ENCODE measurements at regions not wholly inside any gene's neighbourhood (a gene's known extent, or its start where the extent isn't known, plus 50 kb on each side); places are given as distances from the start of the nearest gene placed in this dataset.

GRCh38 chr2:49262801-49263560 lies 108.7 kb upstream of the FSHR start:
- no peak for TF ChIP-seq CTCF (IDR thresholded peaks at IDR 0.05; ENCODE audit: control insufficient read depth, insufficient read depth, low read depth, low read length, missing control alignments)

GRCh38 chr2:49261781-49262180 lies 107.5 kb upstream of the FSHR start:
- DNase-seq (ENCODE audit: low read depth) = no peak
- no peak overlapping the region for H3K4me3 ChIP-seq (ENCODE audit: control insufficient read depth, low read depth, low read length)
- no peak for TF ChIP-seq CTCF (IDR thresholded peaks at IDR 0.05; ENCODE audit: control insufficient read depth, insufficient read depth, low read depth, low read length, missing control alignments)

More at GRCh38 chr2:49262801-49263560, 108.7 kb upstream of the FSHR start:
- no peak for DNase-seq (ENCODE audit: low read depth)
- H3K4me3 ChIP-seq (ENCODE audit: control insufficient read depth, low read depth, low read length) = no peak overlapping the region

- no peak for DNase-seq (ENCODE audit: low read depth)
- no peak overlapping the region for H3K4me3 ChIP-seq (ENCODE audit: control insufficient read depth, low read depth, low read length)
- TF ChIP-seq CTCF (IDR thresholded peaks at IDR 0.05; ENCODE audit: control insufficient read depth, insufficient read depth, low read depth, low read length, missing control alignments) = no peak
Observed at GRCh38 chr2:49260979-49261538, 106.7 kb upstream of the FSHR start.

- no peak overlapping the region for H3K4me3 ChIP-seq (ENCODE audit: control insufficient read depth, low read depth, low read length)
- no peak for DNase-seq (ENCODE audit: low read depth)
- TF ChIP-seq CTCF (IDR thresholded peaks at IDR 0.05; ENCODE audit: control insufficient read depth, insufficient read depth, low read depth, low read length, missing control alignments) = no peak
Observed at GRCh38 chr2:49259926-49260325, 105.6 kb upstream of the FSHR start.

GRCh38 chr2:49255409-49255971 lies 101.2 kb upstream of the FSHR start:
- no peak for DNase-seq (ENCODE audit: low read depth)
- TF ChIP-seq CTCF (IDR thresholded peaks at IDR 0.05; ENCODE audit: control insufficient read depth, insufficient read depth, low read depth, low read length, missing control alignments) = no peak

GRCh38 chr2:49254401-49254800 lies 100.1 kb upstream of the FSHR start:
- no peak for TF ChIP-seq CTCF (IDR thresholded peaks at IDR 0.05; ENCODE audit: control insufficient read depth, insufficient read depth, low read depth, low read length, missing control alignments)
- no peak overlapping the region for H3K4me3 ChIP-seq (ENCODE audit: control insufficient read depth, low read depth, low read length)
- no peak for DNase-seq (ENCODE audit: low read depth)

More at GRCh38 chr2:49255409-49255971, 101.2 kb upstream of the FSHR start:
- H3K4me3 ChIP-seq (ENCODE audit: control insufficient read depth, low read depth, low read length) = no peak overlapping the region
